Sigmoid colon (tissue), 4 donors: ENCODE measurements at regions not wholly inside any gene's neighbourhood (a gene's known extent, or its start where the extent isn't known, plus 50 kb on each side); places are given as distances from the start of the nearest gene placed in this dataset.

Source experiments
- POLR2AphosphoS5 ChIP-seq, 4 donors: sonication (generic); formaldehyde crosslinking; IDR thresholded peaks; one replicate each; pipeline ENCODE4 v1.6.1; 2017; ENCODE audit warnings: antibody characterized with exemption in 4 of 4
- TF ChIP-seq, protein P1 (sequence below), 4 experiments: fragments of 450-650 bp in 3 of 4; fragments of 200-600 bp in 1 of 4; IDR thresholded peaks; one replicate each; pipeline ENCODE4 v1.5.1; 2016 to 2019; ENCODE audit warnings: antibody characterized with exemption in 4 of 4, mild to moderate bottlenecking in 3 of 4, moderate library complexity in 2 of 4

DNA sequence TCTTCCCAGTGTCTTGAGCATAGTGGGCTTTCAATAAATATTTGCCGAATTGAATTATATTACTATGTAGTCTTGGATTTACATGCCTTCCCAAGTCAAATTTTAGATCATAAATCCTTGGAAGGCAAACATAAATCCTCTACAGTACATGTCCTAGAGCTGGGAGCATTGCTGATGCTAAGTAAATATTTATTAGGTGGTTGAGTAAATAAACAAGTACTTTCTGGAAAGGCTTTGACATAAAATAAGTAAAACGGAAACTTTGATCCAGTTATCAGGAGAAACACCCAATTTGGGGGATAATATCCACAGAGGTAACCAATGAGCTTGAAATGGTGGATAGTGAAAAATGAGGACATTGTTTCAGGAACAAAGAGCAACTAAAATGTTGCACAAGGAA, 162.8 kb upstream of the SVIL start:
- TF ChIP-seq, protein P1, sequence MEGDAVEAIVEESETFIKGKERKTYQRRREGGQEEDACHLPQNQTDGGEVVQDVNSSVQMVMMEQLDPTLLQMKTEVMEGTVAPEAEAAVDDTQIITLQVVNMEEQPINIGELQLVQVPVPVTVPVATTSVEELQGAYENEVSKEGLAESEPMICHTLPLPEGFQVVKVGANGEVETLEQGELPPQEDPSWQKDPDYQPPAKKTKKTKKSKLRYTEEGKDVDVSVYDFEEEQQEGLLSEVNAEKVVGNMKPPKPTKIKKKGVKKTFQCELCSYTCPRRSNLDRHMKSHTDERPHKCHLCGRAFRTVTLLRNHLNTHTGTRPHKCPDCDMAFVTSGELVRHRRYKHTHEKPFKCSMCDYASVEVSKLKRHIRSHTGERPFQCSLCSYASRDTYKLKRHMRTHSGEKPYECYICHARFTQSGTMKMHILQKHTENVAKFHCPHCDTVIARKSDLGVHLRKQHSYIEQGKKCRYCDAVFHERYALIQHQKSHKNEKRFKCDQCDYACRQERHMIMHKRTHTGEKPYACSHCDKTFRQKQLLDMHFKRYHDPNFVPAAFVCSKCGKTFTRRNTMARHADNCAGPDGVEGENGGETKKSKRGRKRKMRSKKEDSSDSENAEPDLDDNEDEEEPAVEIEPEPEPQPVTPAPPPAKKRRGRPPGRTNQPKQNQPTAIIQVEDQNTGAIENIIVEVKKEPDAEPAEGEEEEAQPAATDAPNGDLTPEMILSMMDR (IDR thresholded peaks at IDR 0.05): no peak
- TF ChIP-seq POLR2AphosphoS5 (IDR thresholded peaks at IDR 0.05): no peak
